ENCODE measurements at regions not wholly inside any gene's neighbourhood (a gene's known extent, or its start where the extent isn't known, plus 50 kb on each side); places are given as distances from the start of the nearest gene placed in this dataset.

DNA sequence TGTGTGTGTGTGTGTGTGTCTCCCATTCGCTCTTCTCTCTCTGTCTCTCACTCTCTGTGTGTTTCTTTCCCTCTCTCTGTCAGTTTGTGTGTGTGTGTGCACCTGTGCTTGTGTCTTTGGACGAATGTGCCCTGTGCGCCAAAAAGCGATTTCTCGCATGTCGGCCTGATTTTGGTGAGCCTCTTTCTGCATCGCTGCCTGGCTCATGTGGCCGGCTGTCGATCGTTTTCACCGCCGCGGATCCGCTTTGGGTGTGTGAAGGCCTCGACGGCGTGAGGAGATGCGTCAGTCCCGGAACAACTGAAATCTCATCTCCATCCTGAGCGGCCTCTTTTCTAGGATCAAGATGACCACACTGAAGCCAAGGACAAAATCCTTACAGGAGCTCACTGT is 609.0 kb downstream of the KCNJ18 start:
- TF ChIP-seq MYC (IDR thresholded peaks at IDR 0.05; ENCODE audit: low read depth, low read length) (no peak), EZH2 (IDR thresholded peaks at IDR 0.05; ENCODE audit: borderline replicate concordance, low read depth, low read length, severe bottlenecking) (no peak), JUN (IDR thresholded peaks at IDR 0.05; ENCODE audit: borderline replicate concordance, insufficient read depth, insufficient read length, low read depth) (no peak), POLR2A (IDR thresholded peaks at IDR 0.05; ENCODE audit: low read depth, low read length) (no peak), POLR2AphosphoS5 (IDR thresholded peaks at IDR 0.05; ENCODE audit: insufficient read depth, low read depth, low read length) (no peak)
- TF ChIP-seq, protein P1, sequence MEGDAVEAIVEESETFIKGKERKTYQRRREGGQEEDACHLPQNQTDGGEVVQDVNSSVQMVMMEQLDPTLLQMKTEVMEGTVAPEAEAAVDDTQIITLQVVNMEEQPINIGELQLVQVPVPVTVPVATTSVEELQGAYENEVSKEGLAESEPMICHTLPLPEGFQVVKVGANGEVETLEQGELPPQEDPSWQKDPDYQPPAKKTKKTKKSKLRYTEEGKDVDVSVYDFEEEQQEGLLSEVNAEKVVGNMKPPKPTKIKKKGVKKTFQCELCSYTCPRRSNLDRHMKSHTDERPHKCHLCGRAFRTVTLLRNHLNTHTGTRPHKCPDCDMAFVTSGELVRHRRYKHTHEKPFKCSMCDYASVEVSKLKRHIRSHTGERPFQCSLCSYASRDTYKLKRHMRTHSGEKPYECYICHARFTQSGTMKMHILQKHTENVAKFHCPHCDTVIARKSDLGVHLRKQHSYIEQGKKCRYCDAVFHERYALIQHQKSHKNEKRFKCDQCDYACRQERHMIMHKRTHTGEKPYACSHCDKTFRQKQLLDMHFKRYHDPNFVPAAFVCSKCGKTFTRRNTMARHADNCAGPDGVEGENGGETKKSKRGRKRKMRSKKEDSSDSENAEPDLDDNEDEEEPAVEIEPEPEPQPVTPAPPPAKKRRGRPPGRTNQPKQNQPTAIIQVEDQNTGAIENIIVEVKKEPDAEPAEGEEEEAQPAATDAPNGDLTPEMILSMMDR (IDR thresholded peaks at IDR 0.05; ENCODE audit: extremely low read depth in 1 of 2, insufficient read depth in 1 of 2, low read depth in 1 of 2, low read length in 2 of 2): no peak
- TF ChIP-seq, protein P2, sequence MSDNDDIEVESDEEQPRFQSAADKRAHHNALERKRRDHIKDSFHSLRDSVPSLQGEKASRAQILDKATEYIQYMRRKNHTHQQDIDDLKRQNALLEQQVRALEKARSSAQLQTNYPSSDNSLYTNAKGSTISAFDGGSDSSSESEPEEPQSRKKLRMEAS (IDR thresholded peaks at IDR 0.05; ENCODE audit: insufficient read depth, insufficient read length): no peak
